ENCODE measurements at regions not wholly inside any gene's neighbourhood (a gene's known extent, or its start where the extent isn't known, plus 50 kb on each side); places are given as distances from the start of the nearest gene placed in this dataset.
"Not testable (repeated sequence)": the region's sequence is repeated elsewhere in the genome, so short reads cannot be mapped to it uniquely, and the experiment has no call there.

DNA sequence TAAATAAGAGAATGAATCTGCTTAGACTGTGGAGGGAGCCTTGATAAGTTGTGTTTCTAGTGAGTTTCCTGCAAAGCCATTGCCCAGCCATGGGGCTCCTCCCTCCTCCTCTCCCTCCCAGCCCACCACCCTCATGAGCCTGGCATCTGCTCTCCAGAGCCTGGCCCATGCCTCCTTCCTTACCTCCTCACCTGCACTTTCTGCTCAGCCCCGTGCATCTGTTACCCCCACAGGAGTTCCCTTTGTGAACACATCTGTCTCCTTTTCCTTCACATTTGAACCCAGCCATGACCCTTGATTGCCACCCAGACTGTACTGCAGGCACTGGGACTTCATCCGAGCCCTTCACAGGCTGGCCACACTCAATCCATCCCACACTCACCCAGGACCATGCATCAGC, 395.6 kb downstream of the IRX2 start:
- no peak for TF ChIP-seq EP300 (IDR thresholded peaks at IDR 0.05)
- TF ChIP-seq POLR2A (IDR thresholded peaks at IDR 0.05), result no peak
- TF ChIP-seq, protein P1, sequence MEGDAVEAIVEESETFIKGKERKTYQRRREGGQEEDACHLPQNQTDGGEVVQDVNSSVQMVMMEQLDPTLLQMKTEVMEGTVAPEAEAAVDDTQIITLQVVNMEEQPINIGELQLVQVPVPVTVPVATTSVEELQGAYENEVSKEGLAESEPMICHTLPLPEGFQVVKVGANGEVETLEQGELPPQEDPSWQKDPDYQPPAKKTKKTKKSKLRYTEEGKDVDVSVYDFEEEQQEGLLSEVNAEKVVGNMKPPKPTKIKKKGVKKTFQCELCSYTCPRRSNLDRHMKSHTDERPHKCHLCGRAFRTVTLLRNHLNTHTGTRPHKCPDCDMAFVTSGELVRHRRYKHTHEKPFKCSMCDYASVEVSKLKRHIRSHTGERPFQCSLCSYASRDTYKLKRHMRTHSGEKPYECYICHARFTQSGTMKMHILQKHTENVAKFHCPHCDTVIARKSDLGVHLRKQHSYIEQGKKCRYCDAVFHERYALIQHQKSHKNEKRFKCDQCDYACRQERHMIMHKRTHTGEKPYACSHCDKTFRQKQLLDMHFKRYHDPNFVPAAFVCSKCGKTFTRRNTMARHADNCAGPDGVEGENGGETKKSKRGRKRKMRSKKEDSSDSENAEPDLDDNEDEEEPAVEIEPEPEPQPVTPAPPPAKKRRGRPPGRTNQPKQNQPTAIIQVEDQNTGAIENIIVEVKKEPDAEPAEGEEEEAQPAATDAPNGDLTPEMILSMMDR (IDR thresholded peaks at IDR 0.05), result no peak
- WGBS, 2 donors, result 56% methylated on average over 2 of the region's 2 CpGs
- no peak for DNase-seq (ENCODE audit: low spot score in 2 of 2)
- Histone ChIP-seq H3K4me3 (no peak overlapping the region), H3K27ac (no peak overlapping the region), H3K27me3 (no peaks in the 10 kb centered on the region), H3K36me3 (no peaks in the 10 kb centered on the region), H3K9me3 (peaks cover 0 to 10% (median 2%) of the 10 kb centered on the region in 4 donors), H3K4me1 (no peaks in the 10 kb centered on the region)

DNA sequence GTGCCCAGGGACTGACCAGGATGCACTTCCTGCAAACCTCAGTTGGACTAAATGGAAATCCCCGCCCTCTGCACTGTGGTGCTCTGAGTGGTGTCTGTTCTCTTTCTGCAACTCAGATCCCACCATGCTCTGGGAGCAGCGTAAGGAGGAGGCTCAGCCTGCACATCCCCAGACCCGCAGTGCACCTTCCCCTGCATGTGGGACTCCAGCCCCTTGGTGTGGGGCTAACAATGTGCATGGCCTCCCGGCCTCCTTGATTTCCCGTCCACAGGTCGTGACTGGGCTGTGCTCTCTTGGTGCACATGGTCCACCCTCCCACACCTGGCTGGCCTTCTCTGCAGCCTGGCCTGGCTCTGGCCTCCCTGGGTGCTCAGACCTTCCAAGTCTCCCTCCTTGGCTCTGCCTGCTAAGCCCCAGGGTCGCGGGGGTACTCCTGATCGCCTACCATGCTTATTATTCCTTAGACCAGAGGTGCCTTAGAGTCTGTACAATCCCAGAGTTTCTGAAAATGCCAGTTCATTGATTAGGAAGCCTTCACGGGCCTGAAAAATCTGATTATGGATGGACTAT, 397.5 kb downstream of the IRX2 start:
- peaks cover 0 to 24% (median 2%) of the 10 kb centered on the region in 4 donors for H3K9me3 ChIP-seq
- no peaks in the 10 kb centered on the region for H3K27me3 ChIP-seq
- H3K27ac ChIP-seq, result no peak overlapping the region
- no peak for DNase-seq (ENCODE audit: low spot score in 2 of 2)
- no peaks in the 10 kb centered on the region for H3K4me1 ChIP-seq
- 89 to 90% methylated on average over 9 to 10 of the region's 10 CpGs for WGBS, 2 donors
- H3K4me3 ChIP-seq, result no peak overlapping the region
- no peaks in the 10 kb centered on the region for H3K36me3 ChIP-seq
- no peak for TF ChIP-seq EP300 (IDR thresholded peaks at IDR 0.05)
- no peak for TF ChIP-seq POLR2A (IDR thresholded peaks at IDR 0.05)
- TF ChIP-seq, protein P1 (IDR thresholded peaks at IDR 0.05), result no peak

DNA sequence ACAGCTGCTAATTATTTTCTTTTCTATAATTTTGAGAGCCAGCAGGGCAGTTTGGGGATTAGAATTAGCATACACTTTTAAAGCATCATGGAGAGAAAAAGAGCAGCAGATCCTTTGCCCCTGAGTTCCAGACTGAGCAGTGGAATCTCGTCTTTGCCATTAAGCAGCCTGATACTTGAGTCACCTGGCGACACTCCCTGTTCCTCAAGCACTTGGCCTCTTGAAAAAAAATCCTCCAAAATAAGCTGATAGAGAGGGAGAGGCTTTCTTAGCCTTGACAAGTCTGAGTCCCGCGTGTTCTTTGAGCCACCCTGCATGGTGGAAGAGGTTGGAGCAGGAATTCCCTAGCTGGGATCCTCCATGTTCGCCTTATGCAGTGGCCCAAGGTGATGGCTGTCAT, 398.3 kb downstream of the IRX2 start:
- TF ChIP-seq EP300 (IDR thresholded peaks at IDR 0.05), result no peak
- TF ChIP-seq, protein P1 (IDR thresholded peaks at IDR 0.05), result no peak
- no peak for TF ChIP-seq POLR2A (IDR thresholded peaks at IDR 0.05)
- DNase-seq (ENCODE audit: low spot score in 2 of 2), result no peak
- Histone ChIP-seq H3K9me3 (peaks cover 0 to 31% (median 2%) of the 10 kb centered on the region in 4 donors), H3K36me3 (no peaks in the 10 kb centered on the region), H3K27me3 (no peaks in the 10 kb centered on the region), H3K27ac (no peak overlapping the region), H3K4me1 (no peaks in the 10 kb centered on the region), H3K4me3 (no peak overlapping the region)
- 83 to 88% methylated on average over 5 of the region's 5 CpGs for WGBS, 2 donors

DNA sequence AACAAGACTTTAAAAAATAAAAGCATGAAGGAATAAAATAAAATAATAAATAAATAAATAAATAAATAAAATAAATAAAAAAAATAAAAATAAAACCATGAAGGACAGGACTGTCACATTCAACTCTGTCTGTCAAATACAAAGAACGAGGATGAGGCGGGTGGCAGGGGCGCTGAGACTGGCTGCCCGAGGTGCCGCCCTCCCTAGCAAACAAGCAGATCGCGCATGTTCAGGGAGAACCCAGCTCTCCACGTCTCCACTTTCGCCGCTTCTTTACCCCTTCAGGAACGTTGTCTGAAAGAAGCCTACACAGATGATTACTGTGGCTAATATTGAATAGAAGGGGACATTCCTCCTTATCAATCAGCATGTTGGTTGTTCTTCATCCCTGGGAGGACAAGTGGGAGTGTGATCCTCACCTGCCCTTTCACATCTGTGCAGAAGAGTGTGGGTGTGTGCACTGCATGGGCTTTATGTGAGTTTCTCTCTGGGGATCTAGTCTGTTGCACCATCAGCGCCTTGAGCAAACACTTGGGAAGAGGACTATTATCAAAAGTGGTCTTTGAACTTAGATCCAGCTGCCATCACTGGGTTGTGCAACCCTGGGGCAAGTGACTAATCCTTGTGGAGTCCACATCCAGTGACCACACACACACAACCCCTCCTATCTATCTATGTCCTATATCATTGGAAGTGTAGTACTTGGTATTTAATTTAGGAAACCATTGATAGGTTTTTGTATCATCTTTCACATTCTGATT, 399.2 kb downstream of the IRX2 start:
- no peaks in the 10 kb centered on the region for H3K4me1 ChIP-seq
- no peaks in the 10 kb centered on the region for H3K36me3 ChIP-seq
- DNase-seq (ENCODE audit: low spot score in 2 of 2), result no peak
- peaks cover 0 to 38% (median 2%) of the 10 kb centered on the region in 4 donors for H3K9me3 ChIP-seq
- TF ChIP-seq, protein P1 (IDR thresholded peaks at IDR 0.05), result no peak
- TF ChIP-seq EP300 (IDR thresholded peaks at IDR 0.05) (no peak), POLR2A (IDR thresholded peaks at IDR 0.05) (no peak)
- H3K4me3 ChIP-seq, result no peak overlapping the region
- H3K27ac ChIP-seq, result no peak overlapping the region
- WGBS, 2 donors, result 84 to 87% methylated on average over 12 of the region's 12 CpGs
- no peaks in the 10 kb centered on the region for H3K27me3 ChIP-seq

DNA sequence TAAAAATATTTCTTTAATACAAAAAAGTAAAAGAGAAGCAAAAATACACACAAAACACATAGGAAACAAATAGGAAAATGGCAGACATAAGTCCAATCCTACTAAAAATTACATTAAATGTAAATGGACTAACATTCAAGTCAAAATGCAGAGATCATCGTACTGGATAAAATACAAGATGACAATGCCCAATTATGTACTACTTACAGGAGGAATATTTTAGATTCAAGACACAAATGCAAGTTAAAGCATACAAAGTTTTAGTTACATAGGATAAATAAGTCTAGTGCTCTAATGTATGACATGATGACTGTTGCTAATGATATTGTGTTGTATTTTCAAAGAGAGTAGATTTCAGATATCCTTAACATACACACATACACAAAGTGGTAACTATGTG, 401.7 kb downstream of the IRX2 start:
- not testable (repeated sequence) for H3K4me3 ChIP-seq; H3K27ac ChIP-seq; DNase-seq (ENCODE audit: low spot score in 2 of 2); H3K4me1 ChIP-seq; H3K27me3 ChIP-seq; H3K36me3 ChIP-seq
- 92 to 95% methylated on average over 1 of the region's 1 CpG for whole genome bisulfite sequencing, 2 donors
- H3K9me3 ChIP-seq, result peaks cover 0 to 50% (median 2%) of the 10 kb centered on the region in 4 donors
